Activated naive CD4-positive, alpha-beta T cell treated with anti-CD3 and anti-CD28 coated beads for 36 hours (primary cell): ENCODE measurements at regions not wholly inside any gene's neighbourhood (a gene's known extent, or its start where the extent isn't known, plus 50 kb on each side); places are given as distances from the start of the nearest gene placed in this dataset.

Experiments
- CTCF ChIA-PET: fragments of 350-600 bp; sonication (Branson Sonifier 250); formaldehyde crosslinking; loops from one replicate; lab custom pipeline; 2021; ENCODE audit warnings: antibody characterized with exemption; lab: Charles Lee
- DNase-seq: peaks from one replicate; pipeline ENCODE4 v3.0.0-alpha.2; 2020
- H3K27ac Mint-ChIP-seq: one replicate; pipeline ENCODE4 v1.8.0; 2021; ENCODE audit warnings: mild to moderate bottlenecking, mixed read lengths
- H3K27me3 Mint-ChIP-seq: one replicate; pipeline ENCODE4 v1.8.0; 2021; ENCODE audit warnings: low read depth, mixed read lengths
- H3K36me3 Mint-ChIP-seq: one replicate; pipeline ENCODE4 v1.8.0; 2021; ENCODE audit warnings: low read depth, mixed read lengths
- H3K4me1 Mint-ChIP-seq: one replicate; pipeline ENCODE4 v1.8.0; 2021; ENCODE audit warnings: low read depth, mixed read lengths
- H3K4me3 Mint-ChIP-seq: one replicate; pipeline ENCODE4 v1.8.0; 2021; ENCODE audit warnings: mild to moderate bottlenecking, moderate library complexity, mixed read lengths
- H3K9me3 Mint-ChIP-seq: one replicate; pipeline ENCODE4 v1.8.0; 2021; ENCODE audit warnings: mixed read lengths
- intact Hi-C: fragments of 100-400 bp; cut with micrococcal nuclease; formaldehyde crosslinking; loops from one replicate; pipeline ENCODE4 v1.15.1; 2023

GRCh38 chr15:69600556-69601085 lies 148.0 kb downstream of the RPLP1 start:
- Mint-ChIP-seq H3K4me1 (no peaks in the 10 kb centered on the region), H3K36me3 (no peaks in the 10 kb centered on the region), H3K27me3 (peaks cover 3% of the 10 kb centered on the region), H3K27ac (no peak overlapping the region), H3K4me3 (no peak overlapping the region), H3K9me3 (no peaks in the 10 kb centered on the region)
- no peak for DNase-seq
- CTCF ChIA-PET, result interaction anchor here (0.8 kb wide), 1 partner anchor 10 kb away, joined by 3 read pairs; no protein-coding TSS in a partner anchor
- intact Hi-C loops, result no loop called here

GRCh38 chr15:69601711-69602504 lies 149.3 kb downstream of the RPLP1 start:
- Mint-ChIP-seq H3K36me3 (no peaks in the 10 kb centered on the region), H3K4me3 (no peak overlapping the region), H3K4me1 (no peaks in the 10 kb centered on the region), H3K27me3 (peaks cover 3% of the 10 kb centered on the region), H3K27ac (no peak overlapping the region), H3K9me3 (no peaks in the 10 kb centered on the region)
- no peak for DNase-seq
- CTCF ChIA-PET, result no interaction called here
- intact Hi-C loops, result no loop called here

GRCh38 chr15:69602921-69603320 lies 150.3 kb downstream of the RPLP1 start:
- intact Hi-C loops, result no loop called here
- DNase-seq, result no peak
- no peaks in the 10 kb centered on the region for H3K36me3 Mint-ChIP-seq
- H3K27me3 Mint-ChIP-seq, result peaks cover 3% of the 10 kb centered on the region
- CTCF ChIA-PET, result interaction anchor here (1.6 kb wide), 1 partner anchor 126 kb away, joined by 3 read pairs; no protein-coding TSS in a partner anchor
- no peaks in the 10 kb centered on the region for H3K4me1 Mint-ChIP-seq
- no peak overlapping the region for H3K27ac Mint-ChIP-seq
- H3K4me3 Mint-ChIP-seq, result no peak overlapping the region
- no peaks in the 10 kb centered on the region for H3K9me3 Mint-ChIP-seq

GRCh38 chr15:69603369-69604071 lies 150.9 kb downstream of the RPLP1 start:
- no peaks in the 10 kb centered on the region for H3K9me3 Mint-ChIP-seq
- DNase-seq, result no peak
- H3K27me3 Mint-ChIP-seq, result peaks cover 3% of the 10 kb centered on the region
- no peak overlapping the region for H3K27ac Mint-ChIP-seq
- CTCF ChIA-PET, result interaction anchor here (1.5 to 1.6 kb wide), 2 partner anchors 15 to 127 kb away, joined by 3 read pairs; no protein-coding TSS in a partner anchor
- H3K4me1 Mint-ChIP-seq, result no peaks in the 10 kb centered on the region
- intact Hi-C loops, result no loop called here
- no peaks in the 10 kb centered on the region for H3K36me3 Mint-ChIP-seq
- no peak overlapping the region for H3K4me3 Mint-ChIP-seq

- CTCF ChIA-PET, result interaction anchor here (1.5 to 1.6 kb wide), 2 partner anchors 15 to 128 kb away, joined by 3 read pairs; no protein-coding TSS in a partner anchor
- DNase-seq, result no peak
- no peak overlapping the region for H3K4me3 Mint-ChIP-seq
- H3K27me3 Mint-ChIP-seq, result peaks cover 3% of the 10 kb centered on the region
- H3K4me1 Mint-ChIP-seq, result no peaks in the 10 kb centered on the region
- H3K27ac Mint-ChIP-seq, result no peak overlapping the region
- H3K9me3 Mint-ChIP-seq, result no peaks in the 10 kb centered on the region
- H3K36me3 Mint-ChIP-seq, result no peaks in the 10 kb centered on the region
- intact Hi-C loops, result no loop called here
These were observed 151.4 kb downstream of the RPLP1 start for GRCh38 chr15:69604072-69604411.

GRCh38 chr15:69606144-69606543 lies 153.5 kb downstream of the RPLP1 start:
- no peak for DNase-seq
- Mint-ChIP-seq H3K4me1 (peaks cover 5% of the 10 kb centered on the region), H3K4me3 (no peak overlapping the region), H3K27me3 (no peaks in the 10 kb centered on the region), H3K9me3 (no peaks in the 10 kb centered on the region), H3K27ac (no peak overlapping the region), H3K36me3 (no peaks in the 10 kb centered on the region)
- intact Hi-C loops, result no loop called here
- CTCF ChIA-PET, result no interaction called here

- peaks cover 5% of the 10 kb centered on the region for H3K4me1 Mint-ChIP-seq
- CTCF ChIA-PET, result no interaction called here
- H3K9me3 Mint-ChIP-seq, result no peaks in the 10 kb centered on the region
- no peak for DNase-seq
- no peaks in the 10 kb centered on the region for H3K27me3 Mint-ChIP-seq
- no peak overlapping the region for H3K27ac Mint-ChIP-seq
- intact Hi-C loops, result no loop called here
- no peak overlapping the region for H3K4me3 Mint-ChIP-seq
- no peaks in the 10 kb centered on the region for H3K36me3 Mint-ChIP-seq
These were observed 154.4 kb downstream of the RPLP1 start for GRCh38 chr15:69606921-69607500.

GRCh38 chr15:69608661-69609060 lies 156.0 kb downstream of the RPLP1 start:
- Mint-ChIP-seq H3K4me3 (no peak overlapping the region), H3K27ac (no peak overlapping the region), H3K9me3 (no peaks in the 10 kb centered on the region), H3K4me1 (peaks cover 5% of the 10 kb centered on the region), H3K36me3 (no peaks in the 10 kb centered on the region), H3K27me3 (no peaks in the 10 kb centered on the region)
- CTCF ChIA-PET, result interaction anchor here (0.6 kb wide), 2 partner anchors 182 to 538 kb away, joined by 3 to 8 read pairs; no protein-coding TSS in a partner anchor
- intact Hi-C loops, result no loop called here
- no peak for DNase-seq

- intact Hi-C loops, result no loop called here
- CTCF ChIA-PET, result interaction anchor here (0.6 kb wide), 1 partner anchor 538 kb away, joined by 3 read pairs; no protein-coding TSS in a partner anchor
- DNase-seq, result no peak
- Mint-ChIP-seq H3K4me1 (peaks cover 5% of the 10 kb centered on the region), H3K27ac (no peak overlapping the region), H3K27me3 (no peaks in the 10 kb centered on the region), H3K36me3 (no peaks in the 10 kb centered on the region), H3K4me3 (no peak overlapping the region), H3K9me3 (no peaks in the 10 kb centered on the region)
These were observed 156.6 kb downstream of the RPLP1 start for GRCh38 chr15:69609176-69609575.

- no peak for DNase-seq
- Mint-ChIP-seq H3K27ac (no peak overlapping the region), H3K27me3 (no peaks in the 10 kb centered on the region), H3K36me3 (no peaks in the 10 kb centered on the region), H3K9me3 (no peaks in the 10 kb centered on the region), H3K4me1 (peaks cover 5% of the 10 kb centered on the region), H3K4me3 (no peak overlapping the region)
- intact Hi-C loops, result no loop called here
- CTCF ChIA-PET, result no interaction called here
These were observed 157.2 kb downstream of the RPLP1 start for GRCh38 chr15:69609776-69610175.

- H3K27ac Mint-ChIP-seq, result no peak overlapping the region
- H3K4me1 Mint-ChIP-seq, result peaks cover 5% of the 10 kb centered on the region
- no peaks in the 10 kb centered on the region for H3K36me3 Mint-ChIP-seq
- intact Hi-C loops, result no loop called here
- CTCF ChIA-PET, result no interaction called here
- H3K4me3 Mint-ChIP-seq, result no peak overlapping the region
- H3K9me3 Mint-ChIP-seq, result no peaks in the 10 kb centered on the region
- no peaks in the 10 kb centered on the region for H3K27me3 Mint-ChIP-seq
- DNase-seq, result no peak
These were observed 157.7 kb downstream of the RPLP1 start for GRCh38 chr15:69610277-69610676.

GRCh38 chr15:69610858-69611257 lies 158.2 kb downstream of the RPLP1 start:
- no peak for DNase-seq
- Mint-ChIP-seq H3K36me3 (no peaks in the 10 kb centered on the region), H3K4me3 (no peak overlapping the region), H3K27me3 (no peaks in the 10 kb centered on the region), H3K27ac (no peak overlapping the region), H3K9me3 (no peaks in the 10 kb centered on the region), H3K4me1 (peaks cover 5% of the 10 kb centered on the region)
- CTCF ChIA-PET, result no interaction called here
- intact Hi-C loops, result no loop called here
